Fibroblast of skin of left quadriceps (primary cell): ENCODE measurements at regions not wholly inside any gene's neighbourhood (a gene's known extent, or its start where the extent isn't known, plus 50 kb on each side); places are given as distances from the start of the nearest gene placed in this dataset.
"Not testable (repeated sequence)": the region's sequence is repeated elsewhere in the genome, so short reads cannot be mapped to it uniquely, and the experiment has no call there.

Source experiments
- DNase-seq, 2 experiments: peaks; one replicate each; pipeline ENCODE4 v3.0.0-alpha.2; 2013; ENCODE audit warnings: low read depth in 2 of 2

DNA sequence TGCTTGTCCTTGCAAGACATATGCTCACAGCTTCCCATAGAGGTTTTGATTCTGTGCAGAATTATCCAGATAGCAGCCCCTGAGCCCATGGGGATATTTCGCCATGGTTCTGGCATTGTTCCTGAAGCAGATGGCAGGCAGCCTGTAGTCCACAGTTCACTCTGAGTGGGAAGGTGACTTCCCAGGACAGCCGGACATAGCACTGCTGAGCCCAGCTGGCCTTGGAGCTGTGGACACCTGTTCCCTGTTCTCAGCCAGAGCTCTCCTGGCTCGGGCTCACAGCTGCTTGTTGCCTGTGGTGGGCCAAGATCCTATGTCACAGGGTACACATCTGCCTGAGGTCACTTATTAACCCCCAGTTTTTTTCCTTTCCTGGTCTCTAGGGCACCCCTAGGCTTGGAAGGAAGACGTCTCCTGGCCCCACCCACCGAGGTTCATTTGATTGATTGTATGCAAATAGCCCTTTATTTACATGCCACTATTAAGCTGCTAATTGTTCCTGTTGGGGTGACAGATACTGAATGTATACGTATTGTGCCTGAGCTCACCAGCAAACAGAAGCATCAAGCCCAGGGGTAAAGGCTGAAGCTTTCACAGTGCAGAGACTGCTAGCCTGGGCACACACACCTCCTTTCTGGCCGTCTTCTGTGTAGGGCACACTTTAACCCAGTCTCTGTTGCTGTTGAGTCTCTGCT is 96.6 kb upstream of the DMRT1 start:
- DNase-seq: no peak

GRCh38 chr9:745761-746380 is 95.6 kb upstream of the DMRT1 start:
- DNase-seq: no peak

- no peak for DNase-seq
Measured at GRCh38 chr9:746661-747434, 94.6 kb upstream of the DMRT1 start.

DNA sequence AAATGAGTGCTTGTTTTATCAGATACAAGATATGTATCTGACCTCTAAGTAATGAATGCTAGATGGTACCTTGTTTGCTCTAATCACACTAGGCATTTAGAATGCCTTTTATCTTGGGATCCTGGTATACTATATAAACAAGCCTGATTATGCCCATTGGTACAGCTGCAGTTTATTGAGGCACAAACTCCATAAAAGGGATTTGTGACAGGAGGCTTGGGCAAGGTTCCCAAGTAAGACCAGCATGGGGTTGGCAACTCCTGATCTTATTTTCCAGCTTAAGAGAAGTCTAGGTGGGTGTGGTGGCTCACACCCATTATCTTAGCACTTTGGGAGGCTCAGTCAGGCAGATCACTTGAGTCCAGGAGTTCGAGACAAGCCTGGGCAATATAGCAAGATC is 93.9 kb upstream of the DMRT1 start:
- no peak for DNase-seq

- no peak for DNase-seq
Measured at GRCh38 chr9:748861-749497, 92.5 kb upstream of the DMRT1 start.

- DNase-seq: peak in 1 of 2 experiments; percentile 8
Measured at GRCh38 chr9:749716-750115, 91.8 kb upstream of the DMRT1 start.

- no peak for DNase-seq
Measured at GRCh38 chr9:750249-750967, 91.1 kb upstream of the DMRT1 start.

DNA sequence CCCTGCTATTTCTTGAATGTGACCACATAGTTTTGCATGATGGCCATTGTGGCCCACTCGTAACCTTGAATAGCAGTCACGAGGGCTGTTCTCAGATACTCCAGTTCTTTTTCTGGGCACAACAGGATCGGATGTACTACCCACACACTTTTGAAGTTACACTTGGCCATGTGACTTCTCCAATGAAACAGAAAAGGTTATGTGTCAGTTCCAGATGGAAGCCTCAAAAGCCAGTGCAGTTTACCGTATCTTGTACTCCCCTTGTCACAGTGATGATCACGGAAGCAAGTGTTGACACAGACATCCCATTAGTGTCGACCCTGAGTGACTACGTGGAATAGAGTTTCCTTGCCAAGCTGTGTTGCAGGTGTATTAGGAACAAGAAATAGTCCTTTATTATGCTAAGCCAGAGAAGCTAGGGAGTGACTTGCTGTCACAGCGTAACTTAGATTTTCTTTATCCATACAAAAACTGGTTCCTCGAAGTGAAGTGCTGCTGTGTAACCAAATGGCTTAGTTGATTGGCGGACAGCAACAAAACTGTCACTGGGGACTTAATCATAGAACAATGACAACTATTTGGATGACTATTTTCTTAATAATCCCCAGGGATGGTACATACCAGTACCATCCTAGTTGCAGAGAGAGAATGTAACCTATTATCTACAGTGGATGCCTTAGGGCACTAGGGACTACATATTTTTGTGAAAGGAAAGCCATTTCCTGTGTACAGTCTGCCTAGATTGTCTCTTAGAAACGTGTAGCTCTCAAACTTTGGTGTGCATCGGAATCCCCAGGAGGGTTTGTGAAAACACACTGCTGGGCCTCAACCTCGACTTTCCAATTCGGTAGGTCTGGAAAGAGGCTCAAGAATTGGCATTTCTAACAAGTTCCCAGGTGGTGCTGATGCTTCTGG is 90.1 kb upstream of the DMRT1 start:
- DNase-seq: peak in 1 of 2 experiments; percentile 14

DNA sequence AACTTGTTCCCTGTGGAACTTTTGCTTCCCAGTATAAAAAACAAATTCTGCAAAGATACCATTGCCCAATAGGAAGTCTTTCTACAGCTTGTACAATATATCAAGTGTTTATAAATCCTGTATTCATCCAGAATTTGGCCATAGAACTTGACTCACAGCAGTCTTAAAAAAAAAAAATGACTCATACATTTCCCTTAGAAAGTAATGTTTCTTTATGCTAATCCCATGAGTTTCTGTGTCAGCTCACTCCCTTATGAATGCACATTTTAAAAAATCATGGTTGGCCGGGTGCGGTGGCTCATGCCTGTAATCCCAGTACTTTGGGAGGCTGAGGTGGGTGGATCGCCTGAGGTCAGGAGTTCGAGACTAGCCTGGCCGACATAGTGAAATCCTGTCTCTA is 89.3 kb upstream of the DMRT1 start:
- DNase-seq: peak; percentile 84 to 85

DNA sequence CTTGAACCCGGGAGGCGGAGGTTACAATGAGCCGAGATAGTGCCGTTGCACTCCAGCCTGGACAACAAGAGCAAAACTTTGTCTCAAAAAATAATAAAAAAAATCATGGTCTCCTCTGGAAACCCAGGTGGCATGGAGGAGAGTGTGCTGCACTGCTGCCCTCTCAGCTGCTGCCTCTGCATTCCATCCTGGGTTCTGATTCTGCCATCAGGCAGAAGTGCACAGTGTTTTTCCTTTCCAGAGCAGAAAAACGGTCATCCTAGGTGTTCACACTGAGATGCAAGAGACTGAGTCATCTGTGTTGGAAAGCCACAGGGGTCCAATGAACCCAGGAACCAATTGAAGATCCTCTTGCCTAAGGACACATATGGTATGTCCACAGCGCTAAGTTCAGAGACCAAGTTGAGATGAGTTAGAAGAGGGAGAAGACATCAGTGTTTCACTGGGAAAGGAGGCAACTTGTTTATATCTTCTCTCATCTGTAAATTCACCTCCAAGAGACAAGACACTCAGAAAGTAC is 88.8 kb upstream of the DMRT1 start:
- DNase-seq: no peak

GRCh38 chr9:753734-754133 is 87.8 kb upstream of the DMRT1 start:
- DNase-seq: not testable (repeated sequence)

DNA sequence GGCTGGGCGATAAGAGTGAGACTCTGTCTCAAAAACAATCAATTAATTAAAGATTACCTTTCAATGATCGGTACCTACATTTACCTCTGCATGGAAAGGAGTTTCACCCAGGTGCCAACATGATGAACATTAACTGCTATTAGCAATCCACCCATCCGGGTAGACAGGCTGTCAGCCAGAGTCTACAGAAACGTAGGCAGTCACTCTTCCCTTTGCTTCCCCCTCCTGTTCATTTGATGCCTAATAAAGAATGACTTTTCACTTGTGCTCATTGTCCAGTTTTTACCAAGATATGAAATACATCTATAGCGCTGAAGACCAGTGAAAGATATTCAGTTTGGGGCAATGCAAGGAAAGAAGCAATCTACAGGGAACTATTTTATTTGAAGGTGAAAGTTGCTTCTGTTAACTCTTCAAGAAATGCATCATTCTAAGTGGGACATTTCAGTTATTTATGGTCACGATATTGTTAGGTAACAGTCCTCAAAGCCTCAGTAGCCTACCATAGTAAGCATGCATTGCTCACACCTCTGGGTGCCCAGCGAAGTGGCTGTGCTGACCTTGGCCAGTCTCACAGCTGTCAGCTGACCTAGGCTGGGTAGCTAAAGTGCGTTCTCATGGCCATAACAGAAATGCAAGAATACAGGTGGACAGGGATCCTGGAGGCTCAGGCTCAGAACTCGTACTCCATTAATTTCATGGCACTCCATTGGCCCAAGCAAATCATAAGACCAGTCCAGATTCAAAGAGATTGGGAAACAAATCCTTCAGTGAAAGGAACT is 87.2 kb upstream of the DMRT1 start:
- no peak for DNase-seq

GRCh38 chr9:755454-756381 is 85.8 kb upstream of the DMRT1 start:
- peak; percentile 48 to 59 for DNase-seq

GRCh38 chr9:757246-757881 is 84.1 kb upstream of the DMRT1 start:
- DNase-seq: peak in 1 of 2 experiments; percentile 22

- no peak for DNase-seq
Measured at GRCh38 chr9:758146-758545, 83.4 kb upstream of the DMRT1 start.

GRCh38 chr9:759541-759940 is 82.0 kb upstream of the DMRT1 start:
- no peak for DNase-seq

GRCh38 chr9:759983-760736 is 81.3 kb upstream of the DMRT1 start:
- DNase-seq: no peak
